ENCODE measurements at regions not wholly inside any gene's neighbourhood (a gene's known extent, or its start where the extent isn't known, plus 50 kb on each side); places are given as distances from the start of the nearest gene placed in this dataset.

DNA sequence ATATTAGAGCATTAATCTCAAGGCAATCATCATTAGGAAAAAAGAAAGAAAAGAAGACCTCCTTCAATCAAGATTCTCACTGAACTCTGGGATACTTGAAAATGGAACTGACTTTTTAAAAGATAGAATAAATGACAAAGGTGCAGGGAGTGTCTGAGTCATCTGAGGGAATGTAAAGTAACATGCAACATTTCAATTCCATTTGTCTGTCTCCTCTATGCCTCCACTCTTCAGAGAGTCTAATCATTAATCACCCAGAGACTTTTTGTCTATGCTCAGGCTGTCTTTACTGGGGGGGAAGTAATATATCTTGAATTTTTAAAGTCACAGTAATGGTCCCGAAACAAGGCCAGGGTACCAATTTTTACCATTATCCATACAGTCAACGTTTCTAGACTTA, 55.0 kb upstream of the PACRGL start:
- 72% methylated on average over 2 of the region's 2 CpGs for WGBS
- Histone ChIP-seq H3K9me3 (no peaks in the 10 kb centered on the region), H3K4me3 (no peak overlapping the region), H3K27me3 (no peaks in the 10 kb centered on the region), H3K36me3 (no peaks in the 10 kb centered on the region), H3K4me1 (no peaks in the 10 kb centered on the region), H3K27ac (replicated peaks in 1 of 4) (no peak overlapping the region)
- intact Hi-C loops (cut with DNase I): no loop called here
- no peak for DNase-seq (ENCODE audit: extremely low spot score)
- no peak for TF ChIP-seq POLR2A (IDR thresholded peaks at IDR 0.05; ENCODE audit: low read depth)
- TF ChIP-seq POLR2AphosphoS5 (IDR thresholded peaks at IDR 0.05): no peak
- no peak for TF ChIP-seq CTCF (IDR thresholded peaks at IDR 0.05)
- no peak for TF ChIP-seq EP300 (IDR thresholded peaks at IDR 0.05)

GRCh38 chr4:20646287-20646686, 54.0 kb upstream of the PACRGL start:
- no peak for DNase-seq (ENCODE audit: extremely low spot score)
- no peaks in the 10 kb centered on the region for H3K9me3 ChIP-seq
- intact Hi-C loops (cut with DNase I): no loop called here
- no peak overlapping the region for H3K4me3 ChIP-seq
- H3K4me1 ChIP-seq: no peaks in the 10 kb centered on the region
- TF ChIP-seq POLR2AphosphoS5 (IDR thresholded peaks at IDR 0.05) (no peak), POLR2A (IDR thresholded peaks at IDR 0.05; ENCODE audit: low read depth) (no peak), EP300 (IDR thresholded peaks at IDR 0.05) (no peak), CTCF (IDR thresholded peaks at IDR 0.05) (no peak)
- H3K36me3 ChIP-seq: no peaks in the 10 kb centered on the region
- no peaks in the 10 kb centered on the region for H3K27me3 ChIP-seq
- H3K27ac ChIP-seq (replicated peaks in 1 of 4): no peak overlapping the region

Small RNA genes in the stretch of these regions (small RNA-seq; reads per million reads assigned to genes)
- gene MIR218-1: 5.6 to 8.2 (median 6.6) reads per million in 3 donors
